ENCODE measurements at regions not wholly inside any gene's neighbourhood (a gene's known extent, or its start where the extent isn't known, plus 50 kb on each side); places are given as distances from the start of the nearest gene placed in this dataset.

DNA sequence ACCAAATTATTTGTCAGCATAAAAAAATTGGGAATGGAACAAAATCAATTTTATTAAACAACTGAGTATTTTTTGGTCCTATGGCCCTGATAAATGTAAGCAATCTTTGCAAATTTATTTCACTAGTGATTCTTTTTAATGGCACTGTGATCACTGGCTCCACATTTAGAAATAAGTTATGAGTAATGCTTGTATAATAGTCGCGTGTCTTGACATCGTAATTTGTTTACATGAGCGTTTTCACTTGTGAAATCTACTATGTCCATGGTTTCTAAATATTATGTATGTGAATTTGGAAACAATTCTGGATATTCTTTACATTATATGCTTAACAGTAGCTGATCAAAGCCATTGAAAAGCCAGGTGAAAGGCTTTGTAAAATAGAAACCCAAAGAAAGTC lies 817.5 kb downstream of the EFNA5 start:
- intact Hi-C loops (cut with micrococcal nuclease; ENCODE audit: unreplicated experiment), result no loop called here
- no TSS peak for BruUV-seq (replicated peaks)
- Histone ChIP-seq H3K4me2 (ENCODE audit: low read length) (no peak overlapping the region), H3K9me3 (ENCODE audit: low read length) (no peaks in the 10 kb centered on the region), H2AFZ (ENCODE audit: low read length) (no peak overlapping the region), H3K4me3 (ENCODE audit: low read depth, low read length, poor library complexity, severe bottlenecking) (no peak overlapping the region), H3K36me3 (ENCODE audit: insufficient read depth, low read length) (no peaks in the 10 kb centered on the region), H3K79me2 (ENCODE audit: insufficient read depth, low read depth, low read length) (no peaks in the 10 kb centered on the region), H3K4me1 (ENCODE audit: insufficient read depth, low read length, poor library complexity, severe bottlenecking) (no peaks in the 10 kb centered on the region), H4K20me1 (ENCODE audit: insufficient read depth, low read length) (no peaks in the 10 kb centered on the region), H3K27ac (ENCODE audit: low read depth, low read length, poor library complexity, severe bottlenecking) (no peak overlapping the region), H3K9me2 (ENCODE audit: insufficient read depth, low read length) (no peaks in the 10 kb centered on the region)
- no peak for TF ChIP-seq EZH2phosphoT487 (IDR thresholded peaks at IDR 0.05; ENCODE audit: borderline replicate concordance, low read depth, low read length)
- TF ChIP-seq, protein P1, sequence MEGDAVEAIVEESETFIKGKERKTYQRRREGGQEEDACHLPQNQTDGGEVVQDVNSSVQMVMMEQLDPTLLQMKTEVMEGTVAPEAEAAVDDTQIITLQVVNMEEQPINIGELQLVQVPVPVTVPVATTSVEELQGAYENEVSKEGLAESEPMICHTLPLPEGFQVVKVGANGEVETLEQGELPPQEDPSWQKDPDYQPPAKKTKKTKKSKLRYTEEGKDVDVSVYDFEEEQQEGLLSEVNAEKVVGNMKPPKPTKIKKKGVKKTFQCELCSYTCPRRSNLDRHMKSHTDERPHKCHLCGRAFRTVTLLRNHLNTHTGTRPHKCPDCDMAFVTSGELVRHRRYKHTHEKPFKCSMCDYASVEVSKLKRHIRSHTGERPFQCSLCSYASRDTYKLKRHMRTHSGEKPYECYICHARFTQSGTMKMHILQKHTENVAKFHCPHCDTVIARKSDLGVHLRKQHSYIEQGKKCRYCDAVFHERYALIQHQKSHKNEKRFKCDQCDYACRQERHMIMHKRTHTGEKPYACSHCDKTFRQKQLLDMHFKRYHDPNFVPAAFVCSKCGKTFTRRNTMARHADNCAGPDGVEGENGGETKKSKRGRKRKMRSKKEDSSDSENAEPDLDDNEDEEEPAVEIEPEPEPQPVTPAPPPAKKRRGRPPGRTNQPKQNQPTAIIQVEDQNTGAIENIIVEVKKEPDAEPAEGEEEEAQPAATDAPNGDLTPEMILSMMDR (conservative IDR thresholded peaks at IDR 0.05; ENCODE audit: low read length), result no peak
- ChIA-PET CTCF (ENCODE audit: unreplicated experiment) (no interaction called here), POLR2A (no interaction called here)
- DNase-seq (ENCODE audit: low spot score), result no peak

DNA sequence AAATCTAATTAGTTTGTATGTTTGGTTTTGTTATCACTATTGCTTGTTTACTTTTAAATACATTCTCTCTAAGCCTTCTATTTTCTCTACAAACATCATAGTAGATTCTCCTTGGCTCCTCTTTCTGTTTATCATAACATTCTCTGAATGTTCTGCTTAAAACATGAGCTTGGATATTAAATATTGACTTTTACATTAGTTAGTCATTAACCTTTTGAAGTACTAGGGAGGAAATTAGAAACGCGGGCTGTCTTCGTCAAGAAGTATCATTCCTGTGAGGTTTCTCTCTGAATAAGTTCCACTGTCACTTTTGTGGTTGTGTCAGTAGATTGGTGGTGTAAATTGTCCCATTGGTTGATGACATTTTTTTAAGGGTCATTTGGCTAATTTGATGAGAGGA lies 821.5 kb downstream of the EFNA5 start:
- Histone ChIP-seq H3K79me2 (ENCODE audit: insufficient read depth, low read depth, low read length) (no peaks in the 10 kb centered on the region), H4K20me1 (ENCODE audit: insufficient read depth, low read length) (no peaks in the 10 kb centered on the region), H3K4me2 (ENCODE audit: low read length) (no peak overlapping the region), H3K9me2 (ENCODE audit: insufficient read depth, low read length) (no peaks in the 10 kb centered on the region), H3K36me3 (ENCODE audit: insufficient read depth, low read length) (no peaks in the 10 kb centered on the region), H3K27ac (ENCODE audit: low read depth, low read length, poor library complexity, severe bottlenecking) (no peak overlapping the region), H3K4me1 (ENCODE audit: insufficient read depth, low read length, poor library complexity, severe bottlenecking) (no peaks in the 10 kb centered on the region), H3K4me3 (ENCODE audit: low read depth, low read length, poor library complexity, severe bottlenecking) (no peak overlapping the region), H3K9me3 (ENCODE audit: low read length) (no peaks in the 10 kb centered on the region), H2AFZ (ENCODE audit: low read length) (no peak overlapping the region)
- TF ChIP-seq EZH2phosphoT487 (IDR thresholded peaks at IDR 0.05; ENCODE audit: borderline replicate concordance, low read depth, low read length), result no peak
- TF ChIP-seq, protein P1 (conservative IDR thresholded peaks at IDR 0.05; ENCODE audit: low read length), result no peak
- no peak for DNase-seq (ENCODE audit: low spot score)
- BruUV-seq (replicated peaks), result no TSS peak
- intact Hi-C loops (cut with micrococcal nuclease; ENCODE audit: unreplicated experiment), result no loop called here
- CTCF ChIA-PET (ENCODE audit: unreplicated experiment), result no interaction called here
- POLR2A ChIA-PET, result no interaction called here

DNA sequence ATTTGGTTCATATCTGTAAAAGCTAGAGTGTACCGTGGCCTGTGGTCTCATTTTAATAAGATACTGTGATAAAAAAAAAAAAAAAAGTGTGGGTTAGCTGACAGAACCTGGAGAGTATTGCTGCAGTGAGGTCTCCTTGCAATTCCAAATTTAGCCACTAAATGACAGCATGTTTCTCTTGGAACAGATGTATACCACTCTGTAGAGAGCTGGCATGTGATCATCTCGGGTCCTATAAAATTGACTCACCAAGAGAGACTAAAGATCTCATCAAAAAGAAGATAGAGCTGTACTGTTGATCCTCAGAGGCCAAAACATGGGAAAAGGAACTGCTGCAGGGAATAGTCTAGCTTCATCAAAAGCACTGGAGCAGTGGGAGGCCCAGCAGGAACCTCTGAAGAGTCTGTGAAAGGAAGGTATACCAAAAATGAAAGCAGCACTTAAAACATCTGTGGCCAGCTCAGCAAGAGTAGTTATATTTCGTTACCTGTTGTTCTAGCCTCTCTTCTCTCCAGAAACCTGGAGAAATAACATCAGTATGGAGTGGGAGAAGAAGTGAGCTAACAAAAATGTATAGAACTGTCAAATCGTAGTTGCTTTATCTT lies 826.8 kb downstream of the EFNA5 start:
- no peak for TF ChIP-seq EZH2phosphoT487 (IDR thresholded peaks at IDR 0.05; ENCODE audit: borderline replicate concordance, low read depth, low read length)
- TF ChIP-seq, protein P1 (conservative IDR thresholded peaks at IDR 0.05; ENCODE audit: low read length), result peak; percentile 46
- CTCF ChIA-PET (ENCODE audit: unreplicated experiment), result no interaction called here
- Histone ChIP-seq H3K9me2 (ENCODE audit: insufficient read depth, low read length) (no peaks in the 10 kb centered on the region), H3K36me3 (ENCODE audit: insufficient read depth, low read length) (no peaks in the 10 kb centered on the region), H2AFZ (ENCODE audit: low read length) (0 out of 2 replicates have a peak overlapping the region, but pooled peaks have one; percentile 9), H3K4me3 (ENCODE audit: low read depth, low read length, poor library complexity, severe bottlenecking) (no peak overlapping the region), H4K20me1 (ENCODE audit: insufficient read depth, low read length) (no peaks in the 10 kb centered on the region), H3K9me3 (ENCODE audit: low read length) (no peaks in the 10 kb centered on the region), H3K4me1 (ENCODE audit: insufficient read depth, low read length, poor library complexity, severe bottlenecking) (no peaks in the 10 kb centered on the region), H3K4me2 (ENCODE audit: low read length) (no peak overlapping the region), H3K27ac (ENCODE audit: low read depth, low read length, poor library complexity, severe bottlenecking) (no peak overlapping the region), H3K79me2 (ENCODE audit: insufficient read depth, low read depth, low read length) (no peaks in the 10 kb centered on the region)
- BruUV-seq (replicated peaks), result no TSS peak
- POLR2A ChIA-PET, result interaction anchor here (0.6 to 1.4 kb wide), 3 partner anchors 35 to 1664 kb away, joined by 3 read pairs; no protein-coding TSS in a partner anchor
- intact Hi-C loops (cut with micrococcal nuclease; ENCODE audit: unreplicated experiment), result no loop called here
- peak; percentile 24 for DNase-seq (ENCODE audit: low spot score)
